Epithelial cell of esophagus (primary cell): ENCODE measurements at regions not wholly inside any gene's neighbourhood (a gene's known extent, or its start where the extent isn't known, plus 50 kb on each side); places are given as distances from the start of the nearest gene placed in this dataset.

Experiments
- DNase-seq: peaks from one replicate; pipeline ENCODE4 v3.0.0; 2010; ENCODE audit warnings: low read depth
- H3K4me3 ChIP-seq: 2 replicates; pipeline ENCODE4 v1.5.1; 2011; ENCODE audit warnings: mild to moderate bottlenecking, low read length, control low read depth
- CTCF ChIP-seq: IDR thresholded peaks from 2 replicates; pipeline ENCODE4 v1.5.1; 2011; ENCODE audit warnings: low read depth, mild to moderate bottlenecking, low read length, control low read depth, inconsistent platforms; ENCODE audit not compliant: insufficient read depth; ENCODE audit errors: missing control alignments

- no peak for DNase-seq
These were observed 2045.3 kb upstream of the PIK3C3 start for GRCh38 chr18:39909706-39910105.

GRCh38 chr18:39886136-39886535, 2068.9 kb upstream of the PIK3C3 start:
- H3K4me3 ChIP-seq = no peak overlapping the region
- no peak for TF ChIP-seq CTCF
- no peak for DNase-seq

More at GRCh38 chr18:39909706-39910105, 2045.3 kb upstream of the PIK3C3 start:
- TF ChIP-seq CTCF = no peak
- H3K4me3 ChIP-seq = no peak overlapping the region

- TF ChIP-seq CTCF = no peak
- no peak for DNase-seq
- H3K4me3 ChIP-seq = no peak overlapping the region
These were observed 2082.4 kb upstream of the PIK3C3 start for GRCh38 chr18:39872651-39873050.

GRCh38 chr18:39871961-39872360, 2083.1 kb upstream of the PIK3C3 start:
- no peak for TF ChIP-seq CTCF
- H3K4me3 ChIP-seq = no peak overlapping the region
- DNase-seq = peak; percentile 69

- peak; percentile 91 for DNase-seq
- H3K4me3 ChIP-seq = no peak overlapping the region
These were observed 2084.4 kb upstream of the PIK3C3 start for GRCh38 chr18:39870591-39870990.

GRCh38 chr18:39863916-39864315, 2091.1 kb upstream of the PIK3C3 start:
- H3K4me3 ChIP-seq = no peak overlapping the region
- no peak for TF ChIP-seq CTCF
- DNase-seq = no peak

More at GRCh38 chr18:39870591-39870990, 2084.4 kb upstream of the PIK3C3 start:
- TF ChIP-seq CTCF = no peak

DNA sequence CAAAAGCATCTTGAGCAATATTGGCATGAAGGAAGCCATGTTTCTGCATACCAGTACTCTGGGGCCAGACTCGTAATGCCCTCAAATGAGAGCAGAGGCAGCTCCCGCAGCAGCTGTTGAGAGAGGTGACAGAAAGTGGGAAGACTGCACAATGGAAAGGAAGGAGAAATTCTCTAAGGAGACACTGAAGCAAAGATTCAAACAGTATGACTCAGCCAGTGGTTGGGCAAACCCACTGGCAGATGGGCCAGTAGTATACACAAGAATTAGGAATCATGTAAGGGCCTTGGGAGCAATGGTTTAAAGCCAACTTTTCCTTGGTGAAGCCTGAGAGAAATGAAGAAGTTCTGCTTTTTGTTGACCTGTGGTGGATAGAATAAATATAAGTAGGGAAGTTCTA, 2092.7 kb upstream of the PIK3C3 start:
- TF ChIP-seq CTCF = no peak
- peak; percentile 50 for DNase-seq
- no peak overlapping the region for H3K4me3 ChIP-seq
